ENCODE measurements at regions not wholly inside any gene's neighbourhood (a gene's known extent, or its start where the extent isn't known, plus 50 kb on each side); places are given as distances from the start of the nearest gene placed in this dataset.

DNA sequence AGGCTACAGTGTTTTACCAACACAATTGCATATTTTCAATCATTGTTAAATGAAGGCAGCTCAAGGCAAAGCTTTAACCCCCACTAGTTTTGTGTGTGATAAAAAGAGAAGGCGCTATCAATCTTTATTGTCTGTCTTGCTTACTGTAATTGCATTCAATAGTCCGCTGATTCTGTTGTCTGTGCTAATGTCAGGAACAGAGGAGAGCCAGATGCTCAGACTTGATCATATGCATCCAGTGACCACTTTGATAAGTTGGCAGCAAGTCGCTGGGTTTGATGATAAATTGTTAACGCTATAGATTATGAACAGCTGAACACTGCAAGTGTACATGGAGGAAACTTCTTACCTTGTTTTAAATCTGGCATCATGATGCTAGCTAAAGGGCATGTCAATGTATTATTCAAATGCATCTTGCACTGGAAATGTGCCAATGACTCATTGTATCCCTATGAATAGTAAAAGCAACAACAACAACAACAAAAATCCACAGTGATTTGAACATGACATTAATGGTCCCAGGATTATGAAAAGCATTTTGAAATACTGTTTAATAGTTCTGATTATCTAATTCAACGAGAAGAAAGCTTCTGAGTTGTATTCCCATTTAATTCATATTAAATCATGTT is 423.5 kb upstream of the FANCL start:
- Mint-ChIP-seq H3K4me1 (peaks cover 5% of the 10 kb centered on the region), H3K4me3 (no peak overlapping the region), H3K27me3 (ENCODE audit: insufficient read depth) (no peaks in the 10 kb centered on the region), H3K27ac (no peak overlapping the region), H3K9me3 (peaks cover 3% of the 10 kb centered on the region), H3K36me3 (ENCODE audit: low read depth) (no peaks in the 10 kb centered on the region)
- no peak overlapping the region for H3K27ac ChIP-seq (ENCODE audit: low read depth, low read length)
- DNase-seq, result no peak
- H3K9me3 ChIP-seq (ENCODE audit: control insufficient read depth, low read length), result no peaks in the 10 kb centered on the region
- H3K4me3 ChIP-seq (ENCODE audit: low read length), result no peak overlapping the region
- H3K4me1 ChIP-seq (ENCODE audit: control insufficient read depth, insufficient read depth, low read length), result no peaks in the 10 kb centered on the region
- H3K36me3 ChIP-seq (ENCODE audit: control insufficient read depth, insufficient read depth, low read length), result no peaks in the 10 kb centered on the region
- H3K27me3 ChIP-seq (ENCODE audit: control insufficient read depth, insufficient read depth, low read length, poor library complexity, severe bottlenecking), result no peaks in the 10 kb centered on the region
- no peak overlapping the region for H3K9ac ChIP-seq (ENCODE audit: extremely low read depth, low read length, poor library complexity, severe bottlenecking)
- TF ChIP-seq, protein P1, sequence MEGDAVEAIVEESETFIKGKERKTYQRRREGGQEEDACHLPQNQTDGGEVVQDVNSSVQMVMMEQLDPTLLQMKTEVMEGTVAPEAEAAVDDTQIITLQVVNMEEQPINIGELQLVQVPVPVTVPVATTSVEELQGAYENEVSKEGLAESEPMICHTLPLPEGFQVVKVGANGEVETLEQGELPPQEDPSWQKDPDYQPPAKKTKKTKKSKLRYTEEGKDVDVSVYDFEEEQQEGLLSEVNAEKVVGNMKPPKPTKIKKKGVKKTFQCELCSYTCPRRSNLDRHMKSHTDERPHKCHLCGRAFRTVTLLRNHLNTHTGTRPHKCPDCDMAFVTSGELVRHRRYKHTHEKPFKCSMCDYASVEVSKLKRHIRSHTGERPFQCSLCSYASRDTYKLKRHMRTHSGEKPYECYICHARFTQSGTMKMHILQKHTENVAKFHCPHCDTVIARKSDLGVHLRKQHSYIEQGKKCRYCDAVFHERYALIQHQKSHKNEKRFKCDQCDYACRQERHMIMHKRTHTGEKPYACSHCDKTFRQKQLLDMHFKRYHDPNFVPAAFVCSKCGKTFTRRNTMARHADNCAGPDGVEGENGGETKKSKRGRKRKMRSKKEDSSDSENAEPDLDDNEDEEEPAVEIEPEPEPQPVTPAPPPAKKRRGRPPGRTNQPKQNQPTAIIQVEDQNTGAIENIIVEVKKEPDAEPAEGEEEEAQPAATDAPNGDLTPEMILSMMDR (conservative IDR thresholded peaks at IDR 0.05), result no peak
- WGBS, 2 experiments (ENCODE audit: insufficient coverage in 1 of 2, insufficient read length in 1 of 2), result 92 to 96% methylated on average over 3 to 5 of the region's 5 CpGs

DNA sequence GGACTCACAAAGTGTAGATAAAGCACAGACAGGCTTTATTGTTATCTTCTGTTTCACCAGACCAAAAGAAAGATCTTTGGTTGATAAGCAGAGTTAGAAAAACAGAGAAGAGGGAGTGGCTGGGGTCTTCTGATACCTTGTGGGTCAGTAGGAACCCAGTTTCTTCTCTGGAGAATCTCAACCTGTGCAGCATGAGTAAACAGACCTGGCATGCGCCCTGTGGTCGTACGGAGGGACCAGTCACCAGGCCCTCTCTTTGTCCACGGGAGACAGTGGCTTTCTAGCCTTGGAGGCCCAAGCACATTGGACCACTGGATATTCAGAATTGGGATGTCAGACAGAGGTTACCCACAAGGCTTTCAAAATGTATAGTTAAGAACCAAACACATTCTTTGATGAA is 418.9 kb upstream of the FANCL start:
- no peaks in the 10 kb centered on the region for H3K9me3 ChIP-seq (ENCODE audit: control insufficient read depth, low read length)
- H3K27ac ChIP-seq (ENCODE audit: low read depth, low read length), result no peak overlapping the region
- H3K27me3 ChIP-seq (ENCODE audit: control insufficient read depth, insufficient read depth, low read length, poor library complexity, severe bottlenecking), result no peaks in the 10 kb centered on the region
- no peak overlapping the region for H3K9ac ChIP-seq (ENCODE audit: extremely low read depth, low read length, poor library complexity, severe bottlenecking)
- DNase-seq, result no peak
- no peaks in the 10 kb centered on the region for H3K27me3 Mint-ChIP-seq (ENCODE audit: insufficient read depth)
- no peaks in the 10 kb centered on the region for H3K9me3 Mint-ChIP-seq
- TF ChIP-seq, protein P1 (conservative IDR thresholded peaks at IDR 0.05), result no peak
- H3K36me3 Mint-ChIP-seq (ENCODE audit: low read depth), result no peaks in the 10 kb centered on the region
- H3K4me1 Mint-ChIP-seq, result peaks cover 14% of the 10 kb centered on the region
- no peak overlapping the region for H3K27ac Mint-ChIP-seq
- no peak overlapping the region for H3K4me3 Mint-ChIP-seq
- no peaks in the 10 kb centered on the region for H3K4me1 ChIP-seq (ENCODE audit: control insufficient read depth, insufficient read depth, low read length)
- no peak overlapping the region for H3K4me3 ChIP-seq (ENCODE audit: low read length)
- WGBS, 2 experiments (ENCODE audit: insufficient coverage in 1 of 2, insufficient read length in 1 of 2), result 92% methylated on average over 3 to 4 of the region's 4 CpGs
- no peaks in the 10 kb centered on the region for H3K36me3 ChIP-seq (ENCODE audit: control insufficient read depth, insufficient read depth, low read length)

DNA sequence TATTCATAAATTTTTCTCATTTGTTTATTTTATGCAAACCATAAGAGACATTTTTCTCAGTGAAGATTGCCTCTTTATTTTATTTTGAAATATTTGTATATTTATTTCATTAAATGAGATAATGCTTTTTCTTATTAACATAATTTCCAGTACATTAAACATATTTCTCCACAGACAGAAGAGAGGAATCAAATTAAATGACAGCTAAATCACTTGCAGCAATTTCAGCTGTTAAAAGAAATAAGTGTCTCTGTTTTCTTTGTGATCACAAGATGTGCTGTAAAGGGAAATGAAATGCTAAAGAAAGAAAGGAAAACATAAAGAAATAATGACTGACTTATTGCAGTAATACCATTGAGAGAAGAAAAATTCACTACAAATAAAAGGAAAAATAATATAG is 414.0 kb upstream of the FANCL start:
- H3K27me3 Mint-ChIP-seq (ENCODE audit: insufficient read depth), result no peaks in the 10 kb centered on the region
- no peaks in the 10 kb centered on the region for H3K36me3 Mint-ChIP-seq (ENCODE audit: low read depth)
- Histone ChIP-seq H3K9me3 (ENCODE audit: control insufficient read depth, low read length) (no peaks in the 10 kb centered on the region), H3K36me3 (ENCODE audit: control insufficient read depth, insufficient read depth, low read length) (no peaks in the 10 kb centered on the region), H3K9ac (ENCODE audit: extremely low read depth, low read length, poor library complexity, severe bottlenecking) (no peak overlapping the region), H3K4me3 (ENCODE audit: low read length) (no peak overlapping the region), H3K4me1 (ENCODE audit: control insufficient read depth, insufficient read depth, low read length) (no peaks in the 10 kb centered on the region), H3K27me3 (ENCODE audit: control insufficient read depth, insufficient read depth, low read length, poor library complexity, severe bottlenecking) (no peaks in the 10 kb centered on the region), H3K27ac (ENCODE audit: low read depth, low read length) (no peak overlapping the region)
- peaks cover 15% of the 10 kb centered on the region for H3K4me1 Mint-ChIP-seq
- no peak for DNase-seq
- no peak overlapping the region for H3K4me3 Mint-ChIP-seq
- no peaks in the 10 kb centered on the region for H3K9me3 Mint-ChIP-seq
- H3K27ac Mint-ChIP-seq, result no peak overlapping the region
- TF ChIP-seq, protein P1 (conservative IDR thresholded peaks at IDR 0.05), result no peak

Measured in endodermal cell (in vitro differentiated cells).